WTC11 (cell line): ENCODE measurements at regions not wholly inside any gene's neighbourhood (a gene's known extent, or its start where the extent isn't known, plus 50 kb on each side); places are given as distances from the start of the nearest gene placed in this dataset.

ENCODE experiments used
- ATAC-seq: fragments of 200-7000 bp; cut with Tn5 transposase; 2 replicates; pipeline ENCODE4 v1.10.0; 2021; ENCODE audit warnings: mild to moderate bottlenecking, moderate library complexity
- CTCF ChIA-PET: fragments of 300-600 bp; sonication (Branson Sonifier 250); formaldehyde crosslinking; loops from one replicate; lab custom pipeline; 2021; ENCODE audit warnings: antibody characterized with exemption; lab: Charles Lee
- POLR2A ChIA-PET: fragments of 350-600 bp; sonication (Branson Sonifier 250); formaldehyde crosslinking; loops from one replicate; lab custom pipeline; 2021; ENCODE audit warnings: antibody characterized with exemption; lab: Charles Lee
- DNase-seq: peaks from one replicate; pipeline ENCODE4 v3.0.0; 2021; ENCODE audit warnings: low spot score
- H3K27ac Mint-ChIP-seq: 2 replicates; pipeline ENCODE4 v1.8.0; 2021; ENCODE audit warnings: mixed read lengths
- H3K27me3 Mint-ChIP-seq: 2 replicates; pipeline ENCODE4 v1.8.0; 2021; ENCODE audit warnings: low read depth, mild to moderate bottlenecking, moderate library complexity, mixed read lengths
- H3K36me3 Mint-ChIP-seq: 2 replicates; pipeline ENCODE4 v1.8.0; 2021; ENCODE audit warnings: mixed read lengths
- H3K4me1 Mint-ChIP-seq: 2 replicates; pipeline ENCODE4 v1.8.0; 2022; ENCODE audit warnings: mixed read lengths
- H3K4me3 Mint-ChIP-seq: 2 replicates; pipeline ENCODE4 v1.8.0; 2021; ENCODE audit warnings: mild to moderate bottlenecking, moderate library complexity, mixed read lengths
- H3K9me3 Mint-ChIP-seq: 2 replicates; pipeline ENCODE4 v1.8.0; 2021; ENCODE audit warnings: mixed read lengths
- ARID4B ChIP-seq: sonication (generic); formaldehyde crosslinking; IDR thresholded peaks from 2 replicates; pipeline ENCODE4 v1.8.0; 2023; ENCODE audit warnings: missing genetic modification reagents, mild to moderate bottlenecking, borderline replicate concordance
- ATF6 ChIP-seq: sonication (generic); formaldehyde crosslinking; IDR thresholded peaks from 2 replicates; pipeline ENCODE4 v1.8.1; 2023; ENCODE audit warnings: mild to moderate bottlenecking, missing genetic modification reagents
- CREM ChIP-seq: sonication (generic); formaldehyde crosslinking; IDR thresholded peaks from 2 replicates; pipeline ENCODE4 v1.8.1; 2022; ENCODE audit warnings: mild to moderate bottlenecking, missing genetic modification reagents, moderate library complexity
- ELF4 ChIP-seq: sonication (generic); formaldehyde crosslinking; IDR thresholded peaks from 2 replicates; pipeline ENCODE4 v1.8.1; 2022; ENCODE audit warnings: low read depth, mild to moderate bottlenecking, moderate library complexity, missing genetic modification reagents
- ETV6 ChIP-seq: sonication (generic); formaldehyde crosslinking; IDR thresholded peaks from 2 replicates; pipeline ENCODE4 v1.8.1; 2022; ENCODE audit warnings: mild to moderate bottlenecking, missing genetic modification reagents
- GABPB1 ChIP-seq: sonication (generic); formaldehyde crosslinking; IDR thresholded peaks from 2 replicates; pipeline ENCODE4 v1.8.1; 2023; ENCODE audit warnings: mild to moderate bottlenecking, missing genetic modification reagents
- SMAD4 ChIP-seq: sonication (generic); formaldehyde crosslinking; IDR thresholded peaks from 2 replicates; pipeline ENCODE4 v1.8.0; 2022; ENCODE audit warnings: mild to moderate bottlenecking, missing genetic modification reagents
- SP1 ChIP-seq: sonication (generic); formaldehyde crosslinking; conservative IDR thresholded peaks from 2 replicates; pipeline ENCODE4 v1.8.1; 2022; ENCODE audit warnings: missing genetic modification reagents
- TEAD4 ChIP-seq: sonication (generic); formaldehyde crosslinking; IDR thresholded peaks from 2 replicates; pipeline ENCODE4 v1.8.0; 2022; ENCODE audit warnings: mild to moderate bottlenecking, missing genetic modification reagents
- ZNF121 ChIP-seq: sonication (generic); formaldehyde crosslinking; IDR thresholded peaks from 2 replicates; pipeline ENCODE4 v1.8.0; 2023; ENCODE audit warnings: missing genetic modification reagents
- ZNF219 ChIP-seq: sonication (generic); formaldehyde crosslinking; IDR thresholded peaks from 2 replicates; pipeline ENCODE4 v1.8.0; 2023; ENCODE audit warnings: missing genetic modification reagents, mild to moderate bottlenecking, borderline replicate concordance
- ZNF232 ChIP-seq: sonication (generic); formaldehyde crosslinking; IDR thresholded peaks from 2 replicates; pipeline ENCODE4 v1.8.0; 2022; ENCODE audit warnings: mild to moderate bottlenecking, missing genetic modification reagents
- ZNF281 ChIP-seq: sonication (generic); formaldehyde crosslinking; IDR thresholded peaks from 2 replicates; pipeline ENCODE4 v1.8.0; 2023; ENCODE audit warnings: mild to moderate bottlenecking, missing genetic modification reagents
- ZNF317 ChIP-seq: sonication (generic); formaldehyde crosslinking; IDR thresholded peaks from 2 replicates; pipeline ENCODE4 v1.8.1; 2023; ENCODE audit warnings: low read depth, mild to moderate bottlenecking, moderate library complexity, missing genetic modification reagents, borderline replicate concordance
- TF ChIP-seq, protein P1 (sequence below): sonication (generic); formaldehyde crosslinking; IDR thresholded peaks from 2 replicates; pipeline ENCODE4 v1.8.0; 2022; ENCODE audit warnings: mild to moderate bottlenecking, missing genetic modification reagents
- TF ChIP-seq, protein P2 (sequence below): sonication (generic); formaldehyde crosslinking; IDR thresholded peaks from 2 replicates; pipeline ENCODE4 v1.8.0; 2023; ENCODE audit warnings: missing genetic modification reagents
- TF ChIP-seq, protein P3 (sequence below): fragments of 200-600 bp; IDR thresholded peaks from 2 replicates; pipeline ENCODE4 v1.8.0; 2022; ENCODE audit warnings: antibody characterized with exemption

- TF ChIP-seq ARID4B (no peak), ZNF219 (no peak), GABPB1 (CRISPR knock-in tag) (no peak), ZNF232 (CRISPR knock-in tag) (no peak), ELF4 (no peak), ZNF121 (CRISPR knock-in tag) (no peak)
Measured at GRCh38 chr11:70776914-70777532, 378.7 kb downstream of the CTTN start (continued).

DNA sequence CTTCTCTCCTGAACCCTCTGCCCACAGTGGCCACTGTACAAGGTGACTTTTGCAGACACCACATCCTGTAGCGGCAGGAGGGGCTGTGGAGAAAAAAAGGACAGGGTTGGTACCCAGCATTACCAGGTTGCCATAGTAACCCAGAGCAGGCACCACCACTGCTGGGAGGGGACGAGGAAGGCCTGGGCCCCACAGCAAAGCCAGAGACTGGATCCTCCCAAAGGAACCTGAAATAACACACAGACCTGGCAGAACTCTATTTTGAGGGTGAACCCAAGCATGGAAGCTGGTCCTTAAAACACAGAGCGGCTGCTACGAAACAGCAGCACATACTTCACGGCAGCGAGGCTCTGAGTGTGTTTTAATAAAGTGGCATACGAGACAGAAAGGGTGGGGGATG, 380.6 kb downstream of the CTTN start:
- Mint-ChIP-seq H3K27ac (no peak overlapping the region), H3K9me3 (peaks cover 3% of the 10 kb centered on the region), H3K4me1 (no peaks in the 10 kb centered on the region), H3K4me3 (no peak overlapping the region), H3K27me3 (no peaks in the 10 kb centered on the region), H3K36me3 (peaks cover 2% of the 10 kb centered on the region)
- TF ChIP-seq CREM (CRISPR knock-in tag): no peak
- TF ChIP-seq SMAD4 (CRISPR knock-in tag): no peak
- no peak for TF ChIP-seq SP1 (CRISPR knock-in tag)
- no peak for TF ChIP-seq ZNF281 (CRISPR knock-in tag)
- no peak for TF ChIP-seq ETV6 (CRISPR knock-in tag)
- TF ChIP-seq, protein P1, sequence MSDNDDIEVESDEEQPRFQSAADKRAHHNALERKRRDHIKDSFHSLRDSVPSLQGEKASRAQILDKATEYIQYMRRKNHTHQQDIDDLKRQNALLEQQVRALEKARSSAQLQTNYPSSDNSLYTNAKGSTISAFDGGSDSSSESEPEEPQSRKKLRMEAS (CRISPR knock-in tag): no peak
- TF ChIP-seq GABPB1 (CRISPR knock-in tag): no peak
- TF ChIP-seq ZNF317: no peak
- no peak for TF ChIP-seq ZNF219
- TF ChIP-seq, protein P2, sequence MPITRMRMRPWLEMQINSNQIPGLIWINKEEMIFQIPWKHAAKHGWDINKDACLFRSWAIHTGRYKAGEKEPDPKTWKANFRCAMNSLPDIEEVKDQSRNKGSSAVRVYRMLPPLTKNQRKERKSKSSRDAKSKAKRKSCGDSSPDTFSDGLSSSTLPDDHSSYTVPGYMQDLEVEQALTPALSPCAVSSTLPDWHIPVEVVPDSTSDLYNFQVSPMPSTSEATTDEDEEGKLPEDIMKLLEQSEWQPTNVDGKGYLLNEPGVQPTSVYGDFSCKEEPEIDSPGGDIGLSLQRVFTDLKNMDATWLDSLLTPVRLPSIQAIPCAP (CRISPR knock-in tag): no peak
- no peak for TF ChIP-seq ATF6 (CRISPR knock-in tag)
- TF ChIP-seq ZNF232 (CRISPR knock-in tag): no peak
- TF ChIP-seq TEAD4: no peak
- TF ChIP-seq, protein P3, sequence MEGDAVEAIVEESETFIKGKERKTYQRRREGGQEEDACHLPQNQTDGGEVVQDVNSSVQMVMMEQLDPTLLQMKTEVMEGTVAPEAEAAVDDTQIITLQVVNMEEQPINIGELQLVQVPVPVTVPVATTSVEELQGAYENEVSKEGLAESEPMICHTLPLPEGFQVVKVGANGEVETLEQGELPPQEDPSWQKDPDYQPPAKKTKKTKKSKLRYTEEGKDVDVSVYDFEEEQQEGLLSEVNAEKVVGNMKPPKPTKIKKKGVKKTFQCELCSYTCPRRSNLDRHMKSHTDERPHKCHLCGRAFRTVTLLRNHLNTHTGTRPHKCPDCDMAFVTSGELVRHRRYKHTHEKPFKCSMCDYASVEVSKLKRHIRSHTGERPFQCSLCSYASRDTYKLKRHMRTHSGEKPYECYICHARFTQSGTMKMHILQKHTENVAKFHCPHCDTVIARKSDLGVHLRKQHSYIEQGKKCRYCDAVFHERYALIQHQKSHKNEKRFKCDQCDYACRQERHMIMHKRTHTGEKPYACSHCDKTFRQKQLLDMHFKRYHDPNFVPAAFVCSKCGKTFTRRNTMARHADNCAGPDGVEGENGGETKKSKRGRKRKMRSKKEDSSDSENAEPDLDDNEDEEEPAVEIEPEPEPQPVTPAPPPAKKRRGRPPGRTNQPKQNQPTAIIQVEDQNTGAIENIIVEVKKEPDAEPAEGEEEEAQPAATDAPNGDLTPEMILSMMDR: no peak
- POLR2A ChIA-PET: no interaction called here
- CTCF ChIA-PET: no interaction called here
- ATAC-seq (no peak), DNase-seq (no peak)
